Lower leg skin (tissue), 4 donors: ENCODE measurements at regions not wholly inside any gene's neighbourhood (a gene's known extent, or its start where the extent isn't known, plus 50 kb on each side); places are given as distances from the start of the nearest gene placed in this dataset.

Experiments used
- DNase-seq, 2 donors: peaks; one replicate each; pipeline ENCODE4 v3.0.0-alpha.2; 2019; ENCODE audit warnings: low spot score in 2 of 2
- H3K4me3 ChIP-seq: fragments of 200-600 bp; sonication (generic); 2 replicates; pipeline ENCODE4 v1.5.1; 2017; ENCODE audit warnings: mild to moderate bottlenecking, low read depth; ENCODE audit not compliant: poor library complexity, severe bottlenecking
- CTCF ChIP-seq, 3 donors: fragments of 450-650 bp; IDR thresholded peaks; one replicate each; pipeline ENCODE4 v1.5.1; 2016; ENCODE audit warnings: antibody characterized with exemption in 3 of 3, mild to moderate bottlenecking in 3 of 3, moderate library complexity in 2 of 3
- POLR2A ChIP-seq, 2 donors: fragments of 450-650 bp; IDR thresholded peaks; one replicate each; pipeline ENCODE4 v1.6.1; 2016 to 2017; ENCODE audit warnings: antibody characterized with exemption in 2 of 2, mild to moderate bottlenecking in 1 of 2, moderate library complexity in 1 of 2
- WGBS, 2 donors: methylation state at CpG; one replicate each; pipeline ENCODE4 v1.1.5; 2018; 5-methylcytosine and 5-hydroxymethylcytosine counted together
- intact Hi-C: fragments of 100-400 bp; cut with DNase I; formaldehyde crosslinking; loops from one replicate; pipeline ENCODE4 v1.15.0; 2023; ENCODE audit warnings: low total_unique reads

- intact Hi-C loops, result no loop called here
- 73 to 78% methylated on average over 7 of the region's 7 CpGs for WGBS, 2 donors
- DNase-seq, result no peak
- no peak overlapping the region for H3K4me3 ChIP-seq
- TF ChIP-seq POLR2A (IDR thresholded peaks at IDR 0.05), result no peak
- TF ChIP-seq CTCF (IDR thresholded peaks at IDR 0.05), result no peak
Measured at GRCh38 chr1:30234091-30234490, 489.3 kb downstream of the MATN1 start.

- DNase-seq, result no peak
- WGBS, 2 donors, result 48 to 59% methylated on average over 4 of the region's 4 CpGs
Measured at GRCh38 chr1:30232288-30232899, 491.0 kb downstream of the MATN1 start.

GRCh38 chr1:30229960-30230359 lies 493.4 kb downstream of the MATN1 start:
- H3K4me3 ChIP-seq, result no peak overlapping the region
- 83 to 92% methylated on average over 9 of the region's 9 CpGs for WGBS, 2 donors
- intact Hi-C loops, result no loop called here
- DNase-seq, result no peak
- TF ChIP-seq CTCF (IDR thresholded peaks at IDR 0.05) (no peak), POLR2A (IDR thresholded peaks at IDR 0.05) (no peak)

More at GRCh38 chr1:30232288-30232899, 491.0 kb downstream of the MATN1 start:
- no peak overlapping the region for H3K4me3 ChIP-seq
- TF ChIP-seq CTCF (IDR thresholded peaks at IDR 0.05), result no peak
- TF ChIP-seq POLR2A (IDR thresholded peaks at IDR 0.05), result no peak
- intact Hi-C loops, result no loop called here

- 92% methylated on average over 9 of the region's 9 CpGs for WGBS, 2 donors
- TF ChIP-seq CTCF (IDR thresholded peaks at IDR 0.05), result no peak
- no peak for TF ChIP-seq POLR2A (IDR thresholded peaks at IDR 0.05)
Measured at GRCh38 chr1:30229557-30229956, 493.8 kb downstream of the MATN1 start.

GRCh38 chr1:30226648-30227047 lies 496.7 kb downstream of the MATN1 start:
- DNase-seq, result no peak
- no peak for TF ChIP-seq CTCF (IDR thresholded peaks at IDR 0.05)
- TF ChIP-seq POLR2A (IDR thresholded peaks at IDR 0.05), result no peak
- H3K4me3 ChIP-seq, result no peak overlapping the region
- 66 to 72% methylated on average over 6 of the region's 6 CpGs for WGBS, 2 donors
- intact Hi-C loops, result no loop called here

More at GRCh38 chr1:30229557-30229956, 493.8 kb downstream of the MATN1 start:
- no peak overlapping the region for H3K4me3 ChIP-seq
- no peak for DNase-seq
- intact Hi-C loops, result no loop called here

DNA sequence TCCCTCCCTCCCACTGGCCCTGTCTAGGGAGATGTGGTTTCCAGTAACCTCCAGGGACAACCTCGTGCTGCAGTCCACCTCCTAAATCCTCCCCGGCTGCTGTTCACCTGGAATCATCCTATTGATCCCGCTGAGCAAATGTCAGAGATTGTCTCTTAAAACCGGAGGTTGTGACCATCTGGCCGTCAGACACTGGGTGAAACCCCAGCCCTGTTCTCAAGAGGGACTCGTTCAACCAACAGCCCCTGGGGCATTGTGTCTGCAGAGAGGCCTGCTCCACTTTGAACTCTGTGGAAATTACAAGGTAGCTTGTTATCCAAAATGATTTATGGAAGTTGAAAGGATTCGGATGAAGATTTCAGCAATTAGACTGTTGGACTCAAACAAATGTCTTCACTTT lies 498.0 kb downstream of the MATN1 start:
- intact Hi-C loops, result no loop called here
- TF ChIP-seq POLR2A (IDR thresholded peaks at IDR 0.05) (no peak), CTCF (IDR thresholded peaks at IDR 0.05) (no peak)
- DNase-seq, result no peak
- H3K4me3 ChIP-seq, result no peak overlapping the region
- WGBS, 2 donors, result 45 to 60% methylated on average over 7 of the region's 7 CpGs
